Fibroblast of the aortic adventitia (primary cell): ENCODE measurements at regions not wholly inside any gene's neighbourhood (a gene's known extent, or its start where the extent isn't known, plus 50 kb on each side); places are given as distances from the start of the nearest gene placed in this dataset.
A peak's percentile ranks its signal among the peaks of the same experiment; 100 is the strongest.

Experiments used
- DNase-seq: peaks from one replicate; pipeline ENCODE4 v3.0.0-alpha.2; 2010; ENCODE audit warnings: low read depth
- H3K4me3 ChIP-seq: 2 replicates; pipeline ENCODE4 v1.5.1; 2011; ENCODE audit warnings: low read depth, mild to moderate bottlenecking, control low read depth, low read length, moderate library complexity
- CTCF ChIP-seq: IDR thresholded peaks from 2 replicates; pipeline ENCODE4 v1.5.1; 2011; ENCODE audit warnings: mild to moderate bottlenecking, low read length, control low read depth, inconsistent platforms; ENCODE audit not compliant: insufficient read depth

- DNase-seq, result peak; percentile 17
- TF ChIP-seq CTCF, result no peak
- H3K4me3 ChIP-seq, result no peak overlapping the region
Observed at GRCh38 chr11:109075976-109076375, 346.0 kb upstream of the C11orf87 start.

- no peak for TF ChIP-seq CTCF
- peak; percentile 16 for DNase-seq
Observed at GRCh38 chr11:109076870-109077269, 345.1 kb upstream of the C11orf87 start.

GRCh38 chr11:109077291-109077920 is 344.6 kb upstream of the C11orf87 start:
- TF ChIP-seq CTCF, result no peak
- H3K4me3 ChIP-seq, result no peak overlapping the region
- DNase-seq, result no peak

More at GRCh38 chr11:109076870-109077269, 345.1 kb upstream of the C11orf87 start:
- H3K4me3 ChIP-seq, result no peak overlapping the region

- DNase-seq, result peak; percentile 91
- no peak for TF ChIP-seq CTCF
- H3K4me3 ChIP-seq, result no peak overlapping the region
Observed at GRCh38 chr11:109085708-109086373, 336.1 kb upstream of the C11orf87 start.

GRCh38 chr11:109086931-109087330 is 335.1 kb upstream of the C11orf87 start:
- no peak overlapping the region for H3K4me3 ChIP-seq
- no peak for TF ChIP-seq CTCF
- no peak for DNase-seq

GRCh38 chr11:109088086-109088485 is 333.9 kb upstream of the C11orf87 start:
- no peak for TF ChIP-seq CTCF
- DNase-seq, result no peak
- H3K4me3 ChIP-seq, result no peak overlapping the region

GRCh38 chr11:109089144-109089543 is 332.8 kb upstream of the C11orf87 start:
- no peak for TF ChIP-seq CTCF
- no peak overlapping the region for H3K4me3 ChIP-seq
- no peak for DNase-seq
